ENCODE measurements at regions not wholly inside any gene's neighbourhood (a gene's known extent, or its start where the extent isn't known, plus 50 kb on each side); places are given as distances from the start of the nearest gene placed in this dataset.

DNA sequence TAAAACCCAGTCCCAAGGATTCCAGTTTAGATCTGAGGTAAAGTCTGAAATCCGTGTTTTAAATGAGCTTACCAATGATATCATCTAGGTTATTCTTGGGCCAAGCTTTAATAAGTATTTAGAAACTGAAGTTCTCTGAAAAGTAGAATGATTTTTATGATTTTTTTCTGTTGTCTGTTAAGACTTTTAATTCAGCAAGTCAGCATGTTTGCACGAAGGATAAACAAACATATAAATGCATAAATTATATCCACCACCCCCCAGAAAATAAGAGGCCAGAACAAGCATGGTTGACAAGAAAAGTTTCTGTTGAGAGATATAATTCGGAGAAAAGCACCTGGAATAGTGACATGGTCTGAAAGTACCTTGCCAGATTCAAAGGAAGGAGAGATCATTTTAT is 655.7 kb downstream of the NOVA1 start:
- no peak for TF ChIP-seq EZH2phosphoT487 (IDR thresholded peaks at IDR 0.05; ENCODE audit: borderline replicate concordance, low read length)
- TF ChIP-seq, protein P1, sequence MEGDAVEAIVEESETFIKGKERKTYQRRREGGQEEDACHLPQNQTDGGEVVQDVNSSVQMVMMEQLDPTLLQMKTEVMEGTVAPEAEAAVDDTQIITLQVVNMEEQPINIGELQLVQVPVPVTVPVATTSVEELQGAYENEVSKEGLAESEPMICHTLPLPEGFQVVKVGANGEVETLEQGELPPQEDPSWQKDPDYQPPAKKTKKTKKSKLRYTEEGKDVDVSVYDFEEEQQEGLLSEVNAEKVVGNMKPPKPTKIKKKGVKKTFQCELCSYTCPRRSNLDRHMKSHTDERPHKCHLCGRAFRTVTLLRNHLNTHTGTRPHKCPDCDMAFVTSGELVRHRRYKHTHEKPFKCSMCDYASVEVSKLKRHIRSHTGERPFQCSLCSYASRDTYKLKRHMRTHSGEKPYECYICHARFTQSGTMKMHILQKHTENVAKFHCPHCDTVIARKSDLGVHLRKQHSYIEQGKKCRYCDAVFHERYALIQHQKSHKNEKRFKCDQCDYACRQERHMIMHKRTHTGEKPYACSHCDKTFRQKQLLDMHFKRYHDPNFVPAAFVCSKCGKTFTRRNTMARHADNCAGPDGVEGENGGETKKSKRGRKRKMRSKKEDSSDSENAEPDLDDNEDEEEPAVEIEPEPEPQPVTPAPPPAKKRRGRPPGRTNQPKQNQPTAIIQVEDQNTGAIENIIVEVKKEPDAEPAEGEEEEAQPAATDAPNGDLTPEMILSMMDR (IDR thresholded peaks at IDR 0.05; ENCODE audit: low read depth, low read length, poor library complexity, severe bottlenecking), result no peak

Measured in DOHH2 (cell line).